Activated CD8-positive, alpha-beta T cell treated with anti-CD3 and anti-CD28 coated beads, Interleukin-2, amount 10 ng/mL, durations not matched to agents 7 days and 5 days (primary cell): ENCODE measurements at regions not wholly inside any gene's neighbourhood (a gene's known extent, or its start where the extent isn't known, plus 50 kb on each side); places are given as distances from the start of the nearest gene placed in this dataset.
"Not testable (repeated sequence)": the region's sequence is repeated elsewhere in the genome, so short reads cannot be mapped to it uniquely, and the experiment has no call there.

ENCODE experiments used
- ATAC-seq: fragments of 150-1000 bp; cut with Tn5 transposase; one replicate; pipeline ENCODE4 v1.10.0; 2021; ENCODE audit warnings: moderate library complexity
- CTCF ChIA-PET: fragments of 350-600 bp; sonication (Branson Sonifier 250); formaldehyde crosslinking; loops from one replicate; lab custom pipeline; 2021; ENCODE audit warnings: antibody characterized with exemption; lab: Charles Lee
- POLR2A ChIA-PET: fragments of 350-600 bp; sonication (Branson Sonifier 250); formaldehyde crosslinking; loops from one replicate; lab custom pipeline; 2021; ENCODE audit warnings: antibody characterized with exemption; lab: Charles Lee
- DNase-seq: peaks from one replicate; pipeline ENCODE4 v3.0.0-alpha.2; 2020
- H3K27ac Mint-ChIP-seq: one replicate; pipeline ENCODE4 v1.8.0; 2021; ENCODE audit warnings: mild to moderate bottlenecking, mixed read lengths
- H3K27me3 Mint-ChIP-seq: one replicate; pipeline ENCODE4 v1.8.0; 2021; ENCODE audit warnings: low read depth, mixed read lengths
- H3K36me3 Mint-ChIP-seq: one replicate; pipeline ENCODE4 v1.8.0; 2021; ENCODE audit warnings: low read depth, mixed read lengths
- H3K4me1 Mint-ChIP-seq: one replicate; pipeline ENCODE4 v1.8.0; 2021; ENCODE audit warnings: low read depth, mixed read lengths
- H3K4me3 Mint-ChIP-seq: one replicate; pipeline ENCODE4 v1.8.0; 2021; ENCODE audit warnings: mild to moderate bottlenecking, mixed read lengths
- H3K9me3 Mint-ChIP-seq: one replicate; pipeline ENCODE4 v1.8.0; 2022; ENCODE audit warnings: mixed read lengths; ENCODE audit not compliant: insufficient read depth

GRCh38 chr18:35804377-35804776 is 168.1 kb upstream of the RMP24 start:
- ChIA-PET CTCF (no interaction called here), POLR2A (no interaction called here)
- ATAC-seq (no peak), DNase-seq (no peak)
- no peaks in the 10 kb centered on the region for H3K9me3 Mint-ChIP-seq
- H3K4me3 Mint-ChIP-seq, result no peak overlapping the region
- H3K27ac Mint-ChIP-seq, result no peak overlapping the region
- H3K27me3 Mint-ChIP-seq, result peaks cover 12% of the 10 kb centered on the region
- no peaks in the 10 kb centered on the region for H3K36me3 Mint-ChIP-seq
- H3K4me1 Mint-ChIP-seq, result peaks cover 3% of the 10 kb centered on the region

- no peaks in the 10 kb centered on the region for H3K36me3 Mint-ChIP-seq
- H3K9me3 Mint-ChIP-seq, result no peaks in the 10 kb centered on the region
- peaks cover 11% of the 10 kb centered on the region for H3K4me1 Mint-ChIP-seq
- H3K27me3 Mint-ChIP-seq, result peaks cover 19% of the 10 kb centered on the region
- ChIA-PET POLR2A (interaction anchor here (0.5 kb wide), 1 partner anchor 242 kb away, joined by 3 read pairs; no protein-coding TSS in a partner anchor), CTCF (no interaction called here)
- DNase-seq (no peak), ATAC-seq (no peak)
- no peak overlapping the region for H3K27ac Mint-ChIP-seq
- no peak overlapping the region for H3K4me3 Mint-ChIP-seq
Measured at GRCh38 chr18:35807811-35808335, 164.6 kb upstream of the RMP24 start.

- CTCF ChIA-PET, result no interaction called here
- no peak overlapping the region for H3K4me3 Mint-ChIP-seq
- H3K9me3 Mint-ChIP-seq, result no peaks in the 10 kb centered on the region
- ATAC-seq, result no peak
- no peaks in the 10 kb centered on the region for H3K36me3 Mint-ChIP-seq
- POLR2A ChIA-PET, result interaction anchor here (0.6 kb wide), 1 partner anchor 47 kb away, joined by 3 read pairs; no protein-coding TSS in a partner anchor
- H3K4me1 Mint-ChIP-seq, result peaks cover 11% of the 10 kb centered on the region
- no peak for DNase-seq
- H3K27ac Mint-ChIP-seq, result no peak overlapping the region
- peaks cover 20% of the 10 kb centered on the region for H3K27me3 Mint-ChIP-seq
Measured at GRCh38 chr18:35808796-35809195, 163.7 kb upstream of the RMP24 start.

- peaks cover 18% of the 10 kb centered on the region for H3K27me3 Mint-ChIP-seq
- ATAC-seq (no peak), DNase-seq (no peak)
- H3K4me1 Mint-ChIP-seq, result peaks cover 11% of the 10 kb centered on the region
- H3K9me3 Mint-ChIP-seq, result peaks cover 4% of the 10 kb centered on the region
- no peak overlapping the region for H3K4me3 Mint-ChIP-seq
- ChIA-PET CTCF (interaction anchor here (0.6 kb wide), 1 partner anchor 1199 kb away, joined by 3 read pairs; no protein-coding TSS in a partner anchor), POLR2A (no interaction called here)
- no peak overlapping the region for H3K27ac Mint-ChIP-seq
- no peaks in the 10 kb centered on the region for H3K36me3 Mint-ChIP-seq
Measured at GRCh38 chr18:35810520-35810919, 162.0 kb upstream of the RMP24 start.

- peaks cover 4% of the 10 kb centered on the region for H3K9me3 Mint-ChIP-seq
- POLR2A ChIA-PET, result no interaction called here
- H3K4me3 Mint-ChIP-seq, result no peak overlapping the region
- CTCF ChIA-PET, result no interaction called here
- peaks cover 16% of the 10 kb centered on the region for H3K27me3 Mint-ChIP-seq
- ATAC-seq, result no peak
- no peak overlapping the region for H3K27ac Mint-ChIP-seq
- DNase-seq, result no peak
- peaks cover 11% of the 10 kb centered on the region for H3K4me1 Mint-ChIP-seq
- no peaks in the 10 kb centered on the region for H3K36me3 Mint-ChIP-seq
Measured at GRCh38 chr18:35811896-35812295, 160.6 kb upstream of the RMP24 start.

- ATAC-seq, H3K27ac Mint-ChIP-seq, DNase-seq, CTCF ChIA-PET, POLR2A ChIA-PET, H3K9me3 Mint-ChIP-seq, H3K4me3 Mint-ChIP-seq, H3K4me1 Mint-ChIP-seq, H3K36me3 Mint-ChIP-seq: not testable (repeated sequence)
- peaks cover 11% of the 10 kb centered on the region for H3K27me3 Mint-ChIP-seq
Measured at GRCh38 chr18:35815011-35815410, 157.5 kb upstream of the RMP24 start.

GRCh38 chr18:35816003-35816402 is 156.5 kb upstream of the RMP24 start:
- Mint-ChIP-seq H3K27ac (no peak overlapping the region), H3K4me3 (no peak overlapping the region), H3K9me3 (peaks cover 4% of the 10 kb centered on the region), H3K4me1 (no peaks in the 10 kb centered on the region), H3K36me3 (no peaks in the 10 kb centered on the region), H3K27me3 (peaks cover 11% of the 10 kb centered on the region)
- CTCF ChIA-PET, result no interaction called here
- DNase-seq, result no peak
- POLR2A ChIA-PET, result no interaction called here
- no peak for ATAC-seq

GRCh38 chr18:35817604-35818352 is 154.7 kb upstream of the RMP24 start:
- CTCF ChIA-PET, result no interaction called here
- no peak overlapping the region for H3K27ac Mint-ChIP-seq
- H3K36me3 Mint-ChIP-seq, result no peaks in the 10 kb centered on the region
- ATAC-seq (no peak), DNase-seq (no peak)
- H3K9me3 Mint-ChIP-seq, result peaks cover 4% of the 10 kb centered on the region
- peaks cover 2% of the 10 kb centered on the region for H3K27me3 Mint-ChIP-seq
- H3K4me3 Mint-ChIP-seq, result no peak overlapping the region
- POLR2A ChIA-PET, result no interaction called here
- no peaks in the 10 kb centered on the region for H3K4me1 Mint-ChIP-seq

- Mint-ChIP-seq H3K36me3 (no peaks in the 10 kb centered on the region), H3K27me3 (peaks cover 2% of the 10 kb centered on the region), H3K4me3 (no peak overlapping the region), H3K27ac (no peak overlapping the region), H3K9me3 (peaks cover 4% of the 10 kb centered on the region), H3K4me1 (no peaks in the 10 kb centered on the region)
- ChIA-PET POLR2A (no interaction called here), CTCF (no interaction called here)
- ATAC-seq, result no peak
- DNase-seq, result no peak
Measured at GRCh38 chr18:35818353-35818667, 154.2 kb upstream of the RMP24 start.

GRCh38 chr18:35822413-35822812 is 150.1 kb upstream of the RMP24 start:
- H3K9me3 Mint-ChIP-seq, result no peaks in the 10 kb centered on the region
- no peaks in the 10 kb centered on the region for H3K4me1 Mint-ChIP-seq
- no peaks in the 10 kb centered on the region for H3K27me3 Mint-ChIP-seq
- no peak for DNase-seq
- POLR2A ChIA-PET, result no interaction called here
- no peak overlapping the region for H3K4me3 Mint-ChIP-seq
- no peak overlapping the region for H3K27ac Mint-ChIP-seq
- ATAC-seq, result no peak
- CTCF ChIA-PET, result no interaction called here
- H3K36me3 Mint-ChIP-seq, result no peaks in the 10 kb centered on the region

- Mint-ChIP-seq H3K27me3 (peaks cover 3% of the 10 kb centered on the region), H3K27ac (no peak overlapping the region), H3K9me3 (no peaks in the 10 kb centered on the region), H3K4me3 (no peak overlapping the region), H3K36me3 (no peaks in the 10 kb centered on the region), H3K4me1 (no peaks in the 10 kb centered on the region)
- ATAC-seq (no peak), DNase-seq (no peak)
- ChIA-PET CTCF (no interaction called here), POLR2A (no interaction called here)
Measured at GRCh38 chr18:35826477-35826876, 146.0 kb upstream of the RMP24 start.

- ChIA-PET POLR2A (no interaction called here), CTCF (no interaction called here)
- Mint-ChIP-seq H3K4me1 (no peaks in the 10 kb centered on the region), H3K9me3 (no peaks in the 10 kb centered on the region), H3K27me3 (peaks cover 3% of the 10 kb centered on the region), H3K36me3 (no peaks in the 10 kb centered on the region), H3K27ac (no peak overlapping the region), H3K4me3 (no peak overlapping the region)
- no peak for ATAC-seq
- no peak for DNase-seq
Measured at GRCh38 chr18:35827275-35827902, 145.1 kb upstream of the RMP24 start.
